ENCODE measurements at regions not wholly inside any gene's neighbourhood (a gene's known extent, or its start where the extent isn't known, plus 50 kb on each side); places are given as distances from the start of the nearest gene placed in this dataset.
"Not testable (repeated sequence)": the region's sequence is repeated elsewhere in the genome, so short reads cannot be mapped to it uniquely, and the experiment has no call there.

DNA sequence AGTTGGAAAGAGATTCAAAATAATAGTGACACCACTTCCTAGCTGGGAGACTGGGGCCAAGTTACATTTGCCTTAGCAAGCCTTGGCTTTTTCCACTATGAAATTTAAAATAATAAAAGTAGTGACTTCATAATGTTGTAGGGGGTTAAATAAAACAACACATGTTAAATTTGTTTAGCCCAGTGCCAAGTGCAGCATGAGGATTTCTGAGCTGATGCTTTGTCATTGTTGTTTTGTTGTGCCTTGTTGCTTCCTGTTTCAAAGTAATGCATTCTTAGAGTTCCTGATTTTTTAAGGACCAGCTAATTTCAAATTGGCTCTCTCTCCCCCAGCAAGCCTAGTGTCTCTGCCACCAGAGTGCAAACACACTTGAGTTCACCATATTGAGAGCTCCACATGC lies 270.7 kb upstream of the PAPPA start:
- DNase-seq (ENCODE audit: low spot score in 2 of 2), result no peak
- no peaks in the 10 kb centered on the region for H3K9me3 Mint-ChIP-seq
- H3K27ac Mint-ChIP-seq, result no peak overlapping the region
- H3K4me3 Mint-ChIP-seq, result no peak overlapping the region
- H3K4me1 Mint-ChIP-seq, result no peaks in the 10 kb centered on the region
- no peak for ATAC-seq
- no peaks in the 10 kb centered on the region for H3K36me3 Mint-ChIP-seq

DNA sequence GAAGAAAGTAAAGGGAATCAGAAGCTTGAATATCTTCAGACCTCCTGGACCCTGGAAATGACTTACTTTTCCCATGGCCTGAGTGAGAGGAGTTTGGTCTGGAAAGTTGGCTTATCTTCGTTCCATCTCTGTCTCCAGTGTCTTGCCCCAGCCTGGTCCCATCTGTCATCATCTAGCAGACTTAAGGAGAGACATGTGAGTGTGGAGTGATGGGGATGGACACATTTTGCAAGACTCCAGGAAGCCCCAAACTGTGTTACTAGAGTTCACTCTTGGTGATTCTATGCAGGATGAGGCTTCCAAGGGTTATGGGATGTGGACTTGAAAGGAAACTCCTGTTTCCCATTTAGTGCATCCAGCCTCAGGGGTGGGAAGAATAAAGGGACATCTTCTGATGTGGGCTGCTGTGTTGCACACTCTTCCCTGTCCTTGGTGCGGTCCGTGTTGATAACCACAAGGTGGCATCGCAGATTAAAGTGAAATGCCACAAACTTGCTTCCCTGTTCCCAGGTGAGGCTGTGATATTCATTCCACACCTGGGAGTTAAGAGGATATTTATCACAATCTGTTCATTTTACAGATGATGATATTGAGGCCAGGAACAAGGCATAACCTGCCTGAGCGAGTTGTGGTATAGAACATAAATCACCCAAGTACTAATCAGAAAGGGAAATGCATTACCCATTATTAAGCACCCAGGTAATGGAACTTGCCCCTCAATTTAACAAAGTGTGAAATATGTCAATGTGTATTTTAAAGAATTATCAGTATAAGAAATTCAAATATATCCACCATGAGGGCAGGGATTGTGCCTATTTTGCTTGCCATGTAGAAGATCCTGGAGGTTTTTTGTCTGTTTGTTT lies 269.9 kb upstream of the PAPPA start:
- Mint-ChIP-seq H3K4me1 (no peaks in the 10 kb centered on the region), H3K36me3 (no peaks in the 10 kb centered on the region), H3K4me3 (no peak overlapping the region), H3K27ac (no peak overlapping the region), H3K9me3 (no peaks in the 10 kb centered on the region)
- DNase-seq (ENCODE audit: low spot score in 2 of 2), result no peak
- no peak for ATAC-seq

DNA sequence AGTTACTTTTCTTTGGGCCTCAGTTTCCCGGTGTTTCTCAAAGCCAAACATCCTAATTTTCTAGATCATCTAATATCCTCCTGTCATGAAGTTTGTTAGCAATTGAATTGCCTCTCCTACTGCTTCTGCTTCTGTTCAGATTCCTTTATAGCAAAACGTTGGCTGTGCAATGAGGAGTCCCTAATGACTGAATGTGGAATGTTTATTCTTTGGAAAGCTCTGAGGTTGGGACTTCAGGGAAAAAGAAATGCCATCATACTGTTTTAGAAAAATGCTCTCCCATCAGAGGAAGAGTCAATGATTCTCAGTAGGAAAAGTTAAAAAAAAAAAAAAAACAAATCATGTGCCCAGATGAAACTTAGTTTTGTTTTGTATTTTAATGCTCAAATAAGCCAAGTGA lies 268.7 kb upstream of the PAPPA start:
- ATAC-seq (no peak), DNase-seq (ENCODE audit: low spot score in 2 of 2) (no peak)
- Mint-ChIP-seq H3K9me3 (peaks cover 3% of the 10 kb centered on the region), H3K27ac (no peak overlapping the region), H3K36me3 (no peaks in the 10 kb centered on the region), H3K4me1 (no peaks in the 10 kb centered on the region), H3K4me3 (no peak overlapping the region)

DNA sequence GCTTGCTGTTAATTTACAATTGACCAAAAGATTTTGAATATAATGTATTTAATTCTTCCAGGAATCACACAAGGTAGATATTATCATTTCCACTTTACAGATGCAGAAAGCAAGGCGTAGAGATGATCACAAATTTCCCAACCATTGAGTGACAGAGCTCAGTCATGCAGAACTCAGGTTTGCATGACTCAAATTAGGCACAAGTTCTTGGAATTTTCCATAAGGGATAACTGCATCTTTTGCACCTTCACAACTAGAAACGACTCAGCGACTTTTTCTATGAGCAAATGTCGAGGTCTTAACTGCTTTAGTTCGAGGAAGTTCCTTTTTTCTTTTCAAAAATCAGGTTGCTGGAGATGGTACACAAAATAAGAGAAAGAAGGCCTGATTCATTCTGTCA lies 265.5 kb upstream of the PAPPA start:
- Mint-ChIP-seq H3K4me1 (no peaks in the 10 kb centered on the region), H3K9me3 (peaks cover 3% of the 10 kb centered on the region), H3K27ac (no peak overlapping the region), H3K4me3 (no peak overlapping the region), H3K36me3 (no peaks in the 10 kb centered on the region)
- DNase-seq (ENCODE audit: low spot score in 2 of 2) (no peak), ATAC-seq (no peak)

DNA sequence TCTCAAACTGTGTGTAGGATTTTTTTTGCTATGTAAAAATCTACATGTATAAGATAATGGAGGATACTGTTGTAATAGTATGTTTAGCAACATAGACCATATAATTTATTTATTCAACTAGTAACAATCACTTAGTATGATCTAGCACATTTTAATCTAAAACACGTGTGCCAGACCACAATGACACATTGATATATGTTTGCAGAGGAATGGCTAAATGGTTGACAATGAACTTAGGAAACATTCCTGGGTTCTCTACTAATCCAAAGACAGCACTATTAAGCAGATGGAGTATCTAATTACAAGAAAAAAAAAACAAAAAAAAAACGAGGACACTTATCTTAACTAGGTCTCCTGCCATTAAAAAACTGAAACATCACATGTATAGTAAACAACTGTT lies 261.7 kb upstream of the PAPPA start:
- no peak for ATAC-seq
- H3K36me3 Mint-ChIP-seq, result no peaks in the 10 kb centered on the region
- H3K27ac Mint-ChIP-seq, result no peak overlapping the region
- no peak overlapping the region for H3K4me3 Mint-ChIP-seq
- H3K4me1 Mint-ChIP-seq, result no peaks in the 10 kb centered on the region
- peaks cover 3% of the 10 kb centered on the region for H3K9me3 Mint-ChIP-seq
- DNase-seq (ENCODE audit: low spot score in 2 of 2), result no peak

DNA sequence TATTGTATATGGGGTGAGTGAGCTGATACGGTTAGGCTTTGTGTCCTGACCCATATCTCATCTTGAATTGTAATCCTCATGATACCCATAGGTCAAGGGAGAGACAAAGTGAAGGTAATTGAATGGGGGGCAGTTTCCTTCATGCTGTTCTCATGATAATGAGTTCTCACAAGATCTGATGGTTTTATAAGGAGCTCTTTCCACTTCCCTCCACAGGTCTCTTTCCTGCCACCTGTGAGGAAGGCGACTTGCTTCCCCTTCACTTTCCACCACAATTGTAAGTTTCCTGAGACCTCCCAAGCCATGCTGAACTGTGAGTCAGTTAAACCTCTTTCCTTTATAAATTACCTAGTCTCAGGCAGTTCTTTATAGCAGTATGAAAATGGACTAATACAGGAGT lies 255.1 kb upstream of the PAPPA start:
- not testable (repeated sequence) for DNase-seq (ENCODE audit: low spot score in 2 of 2); H3K27ac Mint-ChIP-seq; H3K9me3 Mint-ChIP-seq; H3K4me3 Mint-ChIP-seq; ATAC-seq; H3K36me3 Mint-ChIP-seq; H3K4me1 Mint-ChIP-seq

DNA sequence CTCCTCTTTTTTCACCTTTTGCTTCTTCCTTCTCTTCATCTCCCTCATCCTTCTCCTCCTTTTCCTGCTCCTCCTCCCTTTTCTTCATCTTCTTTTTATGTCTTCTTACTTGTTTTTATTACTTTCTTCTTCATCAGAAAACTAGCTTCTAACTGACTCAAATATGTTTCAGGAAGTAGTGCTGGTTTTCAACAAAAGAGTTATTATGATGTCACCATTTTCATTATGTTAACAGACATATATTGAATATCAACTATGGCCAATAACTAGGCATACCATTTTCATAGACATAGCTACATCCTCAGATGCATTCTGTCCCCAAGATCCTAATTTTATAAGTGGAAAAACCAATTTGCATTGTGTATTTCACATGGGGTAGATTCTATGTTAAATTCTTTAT lies 252.9 kb upstream of the PAPPA start:
- Mint-ChIP-seq H3K9me3 (peaks cover 9% of the 10 kb centered on the region), H3K4me3 (no peak overlapping the region), H3K27ac (no peak overlapping the region), H3K36me3 (no peaks in the 10 kb centered on the region), H3K4me1 (no peaks in the 10 kb centered on the region)
- no peak for DNase-seq (ENCODE audit: low spot score in 2 of 2)
- ATAC-seq, result no peak

DNA sequence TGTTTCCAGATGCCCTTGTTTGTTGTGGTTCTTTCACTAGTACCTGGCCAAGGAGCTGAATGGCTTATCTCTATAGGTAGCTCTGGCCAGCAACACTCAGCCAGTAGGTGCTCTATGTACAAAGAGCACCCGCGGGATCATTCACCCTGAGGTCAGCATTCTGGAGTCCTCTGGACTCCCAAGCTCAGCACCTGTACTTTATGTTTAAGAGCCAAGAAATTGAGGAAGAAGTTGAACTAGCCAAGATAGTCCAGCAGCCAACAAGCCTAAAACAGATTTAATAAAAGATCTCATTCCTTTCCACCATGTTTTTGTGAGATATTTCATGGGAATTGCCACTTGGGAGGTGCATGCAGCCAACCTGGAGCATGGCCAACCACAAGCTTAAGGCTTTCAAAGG lies 242.6 kb upstream of the PAPPA start:
- H3K9me3 Mint-ChIP-seq, result peaks cover 3% of the 10 kb centered on the region
- ATAC-seq, result no peak
- DNase-seq (ENCODE audit: low spot score in 2 of 2), result no peak
- no peaks in the 10 kb centered on the region for H3K4me1 Mint-ChIP-seq
- no peak overlapping the region for H3K4me3 Mint-ChIP-seq
- no peaks in the 10 kb centered on the region for H3K36me3 Mint-ChIP-seq
- no peak overlapping the region for H3K27ac Mint-ChIP-seq

DNA sequence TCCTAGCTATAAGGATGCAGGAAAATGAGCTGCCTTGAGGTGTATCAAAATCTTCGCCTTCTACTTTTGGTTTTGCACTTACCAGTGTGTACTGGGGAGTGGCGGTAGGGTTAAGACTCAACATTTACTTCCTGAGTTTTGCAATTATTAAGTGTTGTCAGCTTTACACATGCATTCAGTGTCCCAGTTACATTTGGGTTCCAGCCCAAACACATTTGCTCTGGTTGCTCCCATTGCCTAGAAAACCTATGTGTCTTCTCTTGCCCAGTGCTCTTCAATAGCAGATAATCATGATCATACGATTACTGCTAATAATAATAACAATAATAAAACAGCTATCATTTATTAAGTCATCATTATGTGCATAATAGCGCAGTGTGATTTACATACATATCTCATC lies 241.5 kb upstream of the PAPPA start:
- Mint-ChIP-seq H3K9me3 (peaks cover 3% of the 10 kb centered on the region), H3K27ac (no peak overlapping the region), H3K4me1 (no peaks in the 10 kb centered on the region), H3K36me3 (no peaks in the 10 kb centered on the region), H3K4me3 (no peak overlapping the region)
- no peak for ATAC-seq
- DNase-seq (ENCODE audit: low spot score in 2 of 2), result no peak

DNA sequence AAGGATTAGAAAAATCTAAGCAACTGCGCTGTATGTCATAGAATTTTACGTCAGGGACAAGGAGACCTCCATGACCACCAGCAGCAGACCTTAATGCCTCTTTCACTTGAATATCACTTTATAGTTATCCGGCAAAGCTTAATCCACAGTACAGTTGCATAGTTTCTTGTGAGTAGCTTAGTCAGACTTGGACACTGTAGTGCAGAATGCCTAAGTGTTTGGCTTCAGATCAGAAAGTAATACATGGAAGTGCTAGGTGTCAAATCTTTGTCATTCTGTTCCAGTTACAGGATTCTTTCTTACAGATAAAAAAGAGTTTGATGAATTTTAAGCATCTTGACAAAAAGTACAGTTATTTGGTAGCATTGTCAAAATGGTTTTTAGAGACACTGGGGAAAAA lies 239.9 kb upstream of the PAPPA start:
- Mint-ChIP-seq H3K27ac (no peak overlapping the region), H3K36me3 (no peaks in the 10 kb centered on the region), H3K4me3 (no peak overlapping the region), H3K9me3 (no peaks in the 10 kb centered on the region), H3K4me1 (no peaks in the 10 kb centered on the region)
- DNase-seq (ENCODE audit: low spot score in 2 of 2) (no peak), ATAC-seq (no peak)

DNA sequence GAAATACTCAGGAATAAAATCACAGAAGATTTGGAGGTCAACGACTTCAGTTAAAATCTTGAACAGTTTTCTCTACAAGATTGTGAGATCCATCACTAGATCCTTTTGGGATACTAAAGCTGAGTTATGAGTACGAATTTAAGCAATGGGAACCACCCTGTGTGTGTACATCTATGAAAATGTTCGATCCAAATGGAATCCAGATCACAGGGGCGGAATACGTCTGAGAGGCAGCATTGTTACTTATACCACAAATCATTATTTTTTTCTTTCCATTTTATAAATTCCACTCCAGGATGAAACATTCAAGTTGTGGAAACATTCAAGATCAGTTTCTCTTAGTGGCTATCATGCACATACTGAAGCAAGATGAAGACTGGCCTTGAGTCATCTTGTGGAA lies 239.3 kb upstream of the PAPPA start:
- H3K4me3 Mint-ChIP-seq, result no peak overlapping the region
- DNase-seq (ENCODE audit: low spot score in 2 of 2) (no peak), ATAC-seq (no peak)
- H3K4me1 Mint-ChIP-seq, result no peaks in the 10 kb centered on the region
- no peaks in the 10 kb centered on the region for H3K9me3 Mint-ChIP-seq
- H3K27ac Mint-ChIP-seq, result no peak overlapping the region
- H3K36me3 Mint-ChIP-seq, result no peaks in the 10 kb centered on the region

DNA sequence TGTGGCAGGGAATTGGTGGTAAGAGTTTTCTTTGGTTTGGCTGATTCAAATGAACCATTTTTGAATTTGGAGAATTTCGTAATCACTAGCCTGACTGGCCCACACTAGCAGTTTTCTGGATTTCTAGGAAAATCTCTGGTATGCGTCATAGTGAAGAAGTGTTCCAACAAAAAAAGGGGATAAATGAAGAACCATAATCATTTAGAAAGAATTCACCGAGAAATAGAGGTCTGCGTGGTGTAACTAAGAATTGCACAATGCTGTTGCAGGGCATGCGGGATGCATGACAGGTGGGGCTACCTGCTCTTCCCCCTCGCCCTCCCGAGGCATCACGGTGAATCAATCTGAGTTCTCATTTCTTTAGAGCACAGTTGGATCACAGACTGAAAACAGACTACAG lies 232.3 kb upstream of the PAPPA start:
- H3K9me3 Mint-ChIP-seq, result peaks cover 4% of the 10 kb centered on the region
- no peak for DNase-seq (ENCODE audit: low spot score in 2 of 2)
- ATAC-seq, result no peak

DNA sequence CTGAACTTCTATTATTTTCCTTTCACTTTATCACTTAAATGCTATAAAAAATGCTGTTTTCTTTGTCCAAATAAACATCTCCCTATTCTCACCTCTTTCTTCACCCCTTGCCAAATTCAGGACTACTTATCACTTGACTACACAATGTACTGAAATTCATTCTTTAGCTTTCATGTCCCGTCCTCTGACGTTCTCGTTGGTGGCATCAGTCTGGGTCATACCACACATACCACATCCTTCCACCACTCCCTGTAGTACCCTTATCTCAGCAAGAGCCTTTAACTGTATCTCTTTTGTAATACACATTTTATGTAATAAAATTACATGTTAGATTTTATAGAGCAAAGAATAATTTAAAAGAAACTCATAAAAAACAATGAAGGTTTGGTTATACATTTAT lies 231.1 kb upstream of the PAPPA start:
- ATAC-seq (no peak), DNase-seq (ENCODE audit: low spot score in 2 of 2) (no peak)

More for the DNA sequence above, 232.3 kb upstream of the PAPPA start:
- H3K27ac Mint-ChIP-seq, result no peak overlapping the region
- H3K4me3 Mint-ChIP-seq, result no peak overlapping the region
- no peaks in the 10 kb centered on the region for H3K36me3 Mint-ChIP-seq
- no peaks in the 10 kb centered on the region for H3K4me1 Mint-ChIP-seq

DNA sequence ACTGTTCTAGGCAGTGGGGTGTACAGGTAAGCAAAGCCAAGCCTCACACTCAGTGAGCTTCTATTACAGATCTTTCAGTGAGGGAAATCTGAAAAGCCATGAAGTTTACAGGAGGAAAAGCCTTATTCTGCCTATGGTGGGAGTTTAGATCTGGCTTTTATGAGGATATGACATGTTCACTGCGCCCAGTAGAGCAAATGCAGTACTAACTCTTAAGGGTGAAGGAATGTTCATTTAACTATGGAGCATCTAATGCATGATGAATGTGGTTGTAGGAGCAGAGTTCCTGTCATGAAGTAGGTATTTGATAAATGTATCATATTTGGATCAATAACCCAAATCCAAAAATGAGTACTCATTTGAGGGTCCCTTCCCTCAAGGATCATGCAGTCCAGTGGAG lies 230.2 kb upstream of the PAPPA start:
- Mint-ChIP-seq H3K36me3 (no peaks in the 10 kb centered on the region), H3K4me3 (no peak overlapping the region)

More for the DNA sequence above, 231.1 kb upstream of the PAPPA start:
- peaks cover 4% of the 10 kb centered on the region for H3K9me3 Mint-ChIP-seq
- no peak overlapping the region for H3K4me3 Mint-ChIP-seq
- H3K36me3 Mint-ChIP-seq, result no peaks in the 10 kb centered on the region
- H3K4me1 Mint-ChIP-seq, result no peaks in the 10 kb centered on the region
- H3K27ac Mint-ChIP-seq, result no peak overlapping the region

DNA sequence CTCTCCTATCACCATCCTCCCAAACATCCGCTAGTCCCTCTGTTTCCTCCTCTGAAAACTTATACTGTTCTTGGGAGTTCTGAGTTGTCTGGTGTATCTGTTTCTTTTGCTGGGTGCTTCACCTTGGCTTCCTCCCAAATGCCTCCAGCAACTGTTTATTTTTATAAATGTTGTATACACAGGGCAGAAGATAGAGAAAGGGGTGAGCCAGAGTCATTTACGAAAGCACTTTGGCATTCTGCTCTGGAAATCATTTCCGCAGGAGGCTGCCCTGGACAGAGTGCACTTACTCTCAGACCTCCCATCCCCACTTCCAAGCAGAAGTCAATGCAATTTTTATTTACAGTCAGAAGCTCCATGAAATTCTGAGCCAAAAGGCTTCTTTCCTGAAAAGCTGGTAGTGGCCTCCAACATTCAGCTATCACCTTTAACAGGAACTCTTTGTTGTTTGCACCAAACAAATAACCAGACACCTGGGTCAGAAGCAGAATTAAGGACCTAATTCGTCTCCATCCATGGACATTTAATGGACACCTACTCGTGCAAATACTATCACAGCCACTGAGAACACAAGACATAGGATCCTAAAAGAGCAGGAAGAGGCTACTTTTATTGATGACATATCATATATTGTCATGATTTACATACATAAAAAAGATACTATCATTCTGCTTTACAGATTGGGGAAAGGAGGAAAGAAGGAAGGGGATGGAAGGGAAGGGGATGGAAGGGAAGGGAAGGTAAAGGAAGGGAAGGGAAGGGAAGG lies 229.5 kb upstream of the PAPPA start:
- H3K27ac Mint-ChIP-seq, result no peak overlapping the region
- H3K9me3 Mint-ChIP-seq, result peaks cover 4% of the 10 kb centered on the region
- H3K36me3 Mint-ChIP-seq, result no peaks in the 10 kb centered on the region
- DNase-seq (ENCODE audit: low spot score in 2 of 2) (no peak), ATAC-seq (no peak)
- no peak overlapping the region for H3K4me3 Mint-ChIP-seq
- H3K4me1 Mint-ChIP-seq, result no peaks in the 10 kb centered on the region

More for the DNA sequence above, 230.2 kb upstream of the PAPPA start:
- ATAC-seq, result no peak
- no peaks in the 10 kb centered on the region for H3K4me1 Mint-ChIP-seq
- no peak overlapping the region for H3K27ac Mint-ChIP-seq
- DNase-seq (ENCODE audit: low spot score in 2 of 2), result no peak
- peaks cover 4% of the 10 kb centered on the region for H3K9me3 Mint-ChIP-seq

DNA sequence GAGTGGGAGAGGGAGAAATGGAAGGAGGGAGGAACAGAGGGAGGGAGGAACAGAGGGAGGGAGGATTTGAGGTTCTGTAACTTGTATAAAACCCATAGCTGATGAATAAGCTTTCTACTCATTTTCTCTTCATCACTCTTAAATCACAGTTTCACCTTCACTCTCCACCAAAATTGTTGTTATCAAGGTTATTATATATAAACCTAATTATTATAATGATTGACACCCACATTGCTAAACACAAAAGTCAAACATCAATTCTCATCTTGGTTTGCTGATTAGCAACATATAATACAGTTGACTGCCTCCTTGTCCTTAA lies 229.0 kb upstream of the PAPPA start:
- Mint-ChIP-seq H3K36me3 (no peaks in the 10 kb centered on the region), H3K27ac (no peak overlapping the region), H3K9me3 (peaks cover 4% of the 10 kb centered on the region), H3K4me3 (no peak overlapping the region), H3K4me1 (no peaks in the 10 kb centered on the region)
- ATAC-seq, result no peak
- no peak for DNase-seq (ENCODE audit: low spot score in 2 of 2)

Measured in stimulated activated effector memory CD8-positive, alpha-beta T cell treated with anti-CD3 and anti-CD28 coated beads, Interleukin-12 subunit alpha, Interleukin-12 subunit beta, amount 100 ng/mL, for 72 hours (primary cell).